SK-N-SH (cell line): ENCODE measurements at regions not wholly inside any gene's neighbourhood (a gene's known extent, or its start where the extent isn't known, plus 50 kb on each side); places are given as distances from the start of the nearest gene placed in this dataset.

Experiments used
- CTCF ChIA-PET: fragments of 300-600, 350-600 bp; formaldehyde crosslinking; extraction: SDS; loops from one replicate; lab custom pipeline; 2021; lab: Yijun Ruan, JAX
- POLR2A ChIA-PET: fragments of 350-600 bp; sonication (Branson Sonifier 250); formaldehyde crosslinking; extraction: SDS; loops from one replicate; lab custom pipeline; 2020; ENCODE audit warnings: antibody characterized with exemption, inconsistent platforms; lab: Yijun Ruan, JAX
- DNase-seq: peaks from one replicate; pipeline ENCODE4 v3.0.0; 2012
- H2AFZ ChIP-seq: fragments of 200-600 bp; sonication (generic); 2 replicates; pipeline ENCODE4 v1.8.1; 2016; ENCODE audit warnings: antibody characterized with exemption, mild to moderate bottlenecking, low read depth
- H3F3A ChIP-seq: fragments of 200-600 bp; sonication (generic); replicated peaks from 2 replicates; pipeline ENCODE3; 2016; ENCODE audit warnings: antibody characterized with exemption, mild to moderate bottlenecking; ENCODE audit not compliant: insufficient read depth
- H3K27ac ChIP-seq, 2 experiments: fragments of 200-500 bp in 1 of 2; fragments of 200-600 bp in 1 of 2; sonication (Bioruptor generic) in 1 of 2; sonication (generic), shearing (Covaris generic) in 1 of 2; 2 replicates each; pipeline versions ENCODE4 v1.5.1 to v1.6.1; 2014 to 2016; ENCODE audit warnings: low read depth in 2 of 2, inconsistent platforms in 1 of 2, low read length in 1 of 2, mild to moderate bottlenecking in 1 of 2, mixed read lengths in 1 of 2
- H3K27me3 ChIP-seq: fragments of 200-600 bp; sonication (generic), shearing (Covaris generic); 2 replicates; pipeline ENCODE4 v1.6.1; 2016; ENCODE audit warnings: mixed run types; ENCODE audit not compliant: insufficient read depth
- H3K36me3 ChIP-seq, 2 experiments: fragments of 200-500 bp in 1 of 2; fragments of 200-600 bp in 1 of 2; sonication (Bioruptor generic) in 1 of 2; sonication (generic) in 1 of 2; replicated peaks in 1 of 2; 2 replicates each; pipeline versions ENCODE3 to v1.5.1; 2014 to 2016; ENCODE audit warnings: low read length in 1 of 2, mild to moderate bottlenecking in 1 of 2; ENCODE audit not compliant: insufficient read depth in 2 of 2, control insufficient read depth in 1 of 2
- H3K4me1 ChIP-seq, 2 experiments: fragments of 200-500 bp in 1 of 2; fragments of 200-600 bp in 1 of 2; sonication (Bioruptor generic) in 1 of 2; sonication (generic), shearing (Covaris generic) in 1 of 2; 2 replicates each; pipeline versions ENCODE4 v1.5.1 to v1.6.1; 2014 to 2016; ENCODE audit warnings: low read depth in 1 of 2, low read length in 1 of 2, mixed run types in 1 of 2; ENCODE audit not compliant: insufficient read depth in 2 of 2, control insufficient read depth in 1 of 2
- H3K4me2 ChIP-seq: fragments of 200-600 bp; sonication (generic), shearing (Covaris generic); 2 replicates; pipeline ENCODE4 v1.6.1; 2017; ENCODE audit warnings: mixed run types
- H3K4me3 ChIP-seq, 2 experiments: fragments of 200-500 bp in 1 of 2; fragments of 200-600 bp in 1 of 2; sonication (Bioruptor generic) in 1 of 2; sonication (generic), shearing (Covaris generic) in 1 of 2; 2 replicates each; pipeline versions ENCODE4 v1.5.1 to v1.8.1; 2014 to 2016; ENCODE audit warnings: low read depth in 2 of 2, inconsistent platforms in 1 of 2, low read length in 1 of 2, mild to moderate bottlenecking in 1 of 2, mixed read lengths in 1 of 2, moderate library complexity in 1 of 2
- H3K79me2 ChIP-seq: fragments of 200-600 bp; sonication (generic); 2 replicates; pipeline ENCODE4 v1.8.1; 2017; ENCODE audit warnings: mild to moderate bottlenecking; ENCODE audit not compliant: insufficient read depth
- H3K9ac ChIP-seq: fragments of 200-600 bp; sonication (generic); 2 replicates; pipeline ENCODE4 v1.6.1; 2017; ENCODE audit warnings: mixed run types
- H3K9me2 ChIP-seq: fragments of 200-600 bp; sonication (generic); 2 replicates; pipeline ENCODE4 v1.6.1; 2017; ENCODE audit warnings: mixed run types
- H3K9me3 ChIP-seq: fragments of 200-600 bp; sonication (generic); 2 replicates; pipeline ENCODE4 v1.6.1; 2017; ENCODE audit warnings: mixed run types, mild to moderate bottlenecking, moderate library complexity
- H4K20me1 ChIP-seq: fragments of 200-600 bp; sonication (generic); 2 replicates; pipeline ENCODE4 v1.6.1; 2017; ENCODE audit warnings: mild to moderate bottlenecking, mixed run types; ENCODE audit not compliant: insufficient read depth
- ELF1 ChIP-seq: IDR thresholded peaks from 2 replicates; pipeline ENCODE4 v1.4.0; 2012
- EP300 ChIP-seq, 2 experiments: IDR thresholded peaks; 2 replicates each; pipeline versions ENCODE4 v1.4.0 to v1.6.1; 2012; ENCODE audit warnings: borderline replicate concordance in 1 of 2, low read depth in 1 of 2, low read length in 1 of 2
- EZH2phosphoT487 ChIP-seq: fragments of 200-600 bp; sonication (generic); IDR thresholded peaks from 2 replicates; pipeline ENCODE4 v1.6.1; 2017; ENCODE audit warnings: low read depth, mixed run types, mild to moderate bottlenecking, antibody characterized with exemption, moderate library complexity, borderline replicate concordance
- FOSL2 ChIP-seq: IDR thresholded peaks from 2 replicates; pipeline ENCODE4 v1.4.0; 2012; ENCODE audit warnings: low read depth, mild to moderate bottlenecking, moderate library complexity, borderline replicate concordance
- FOXJ3 ChIP-seq: sonication (generic); formaldehyde crosslinking; IDR thresholded peaks from 2 replicates; pipeline ENCODE4 v1.5.1; 2020; ENCODE audit warnings: mild to moderate bottlenecking, missing genetic modification reagents
- FOXM1 ChIP-seq: IDR thresholded peaks from 2 replicates; pipeline ENCODE4 v1.4.0; 2012; ENCODE audit warnings: low read depth, mild to moderate bottlenecking
- GABPA ChIP-seq: IDR thresholded peaks from 2 replicates; pipeline ENCODE4 v1.4.0; 2012; ENCODE audit warnings: low read depth, mild to moderate bottlenecking
- MXI1 ChIP-seq: IDR thresholded peaks from 2 replicates; pipeline ENCODE4 v1.6.1; 2012; ENCODE audit warnings: mild to moderate bottlenecking, low read depth, low read length, improper control_type of control experiment
- NRF1 ChIP-seq: IDR thresholded peaks from 2 replicates; pipeline ENCODE4 v1.6.1; 2012; ENCODE audit warnings: low read depth, mild to moderate bottlenecking, low read length
- RXRA ChIP-seq: IDR thresholded peaks from 2 replicates; pipeline ENCODE4 v1.4.0; 2012; ENCODE audit warnings: low read depth, mild to moderate bottlenecking, borderline replicate concordance
- SIN3A ChIP-seq: IDR thresholded peaks from 2 replicates; pipeline ENCODE4 v1.6.1; 2012; ENCODE audit warnings: low read depth, mild to moderate bottlenecking, low read length, moderate library complexity, borderline replicate concordance
- TEAD4 ChIP-seq: IDR thresholded peaks from 2 replicates; pipeline ENCODE4 v1.4.0; 2012; ENCODE audit warnings: mild to moderate bottlenecking, borderline replicate concordance; ENCODE audit not compliant: insufficient read depth
- WGBS: methylation state at CpG from one replicate; pipeline ENCODE4 v1.1.6; 2017; ENCODE audit warnings: low lambda C conversion rate; 5-methylcytosine and 5-hydroxymethylcytosine counted together
- TF ChIP-seq, protein P1 (sequence below): IDR thresholded peaks from 2 replicates; pipeline ENCODE4 v1.6.1; 2012; ENCODE audit warnings: mild to moderate bottlenecking, low read depth, low read length, moderate library complexity
- TF ChIP-seq, protein P2 (sequence below): IDR thresholded peaks from 2 replicates; pipeline ENCODE4; 2012
- TF ChIP-seq, protein P3 (sequence below): fragments of 150-350 bp; IDR thresholded peaks from 2 replicates; pipeline ENCODE4 v1.6.1; 2017; ENCODE audit warnings: antibody characterized with exemption, low read length, low read depth, borderline replicate concordance
- TF ChIP-seq, protein P4 (sequence below): IDR thresholded peaks from 2 replicates; pipeline ENCODE4 v1.4.0; 2012; ENCODE audit warnings: low read depth, borderline replicate concordance

DNA sequence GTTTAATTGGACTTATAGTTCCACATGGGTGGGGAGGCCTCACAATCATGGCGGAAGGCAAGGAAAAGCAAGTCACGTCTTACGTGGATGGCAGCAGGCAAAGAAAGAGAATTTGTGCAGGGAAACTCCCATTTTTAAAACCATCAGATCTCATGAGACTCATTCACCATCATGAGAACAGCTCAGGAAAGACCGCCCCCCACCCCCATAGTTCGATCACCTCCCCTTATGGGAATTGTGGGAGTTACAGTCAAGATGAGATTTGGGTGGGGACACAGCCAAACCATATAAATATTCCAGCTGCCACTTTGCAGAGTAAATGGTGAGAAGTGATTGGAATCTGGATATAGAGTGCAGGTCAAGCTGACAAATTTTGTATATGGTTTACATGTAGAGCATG lies 187.4 kb downstream of the ARL4C start (continued):
- TF ChIP-seq, protein P1, sequence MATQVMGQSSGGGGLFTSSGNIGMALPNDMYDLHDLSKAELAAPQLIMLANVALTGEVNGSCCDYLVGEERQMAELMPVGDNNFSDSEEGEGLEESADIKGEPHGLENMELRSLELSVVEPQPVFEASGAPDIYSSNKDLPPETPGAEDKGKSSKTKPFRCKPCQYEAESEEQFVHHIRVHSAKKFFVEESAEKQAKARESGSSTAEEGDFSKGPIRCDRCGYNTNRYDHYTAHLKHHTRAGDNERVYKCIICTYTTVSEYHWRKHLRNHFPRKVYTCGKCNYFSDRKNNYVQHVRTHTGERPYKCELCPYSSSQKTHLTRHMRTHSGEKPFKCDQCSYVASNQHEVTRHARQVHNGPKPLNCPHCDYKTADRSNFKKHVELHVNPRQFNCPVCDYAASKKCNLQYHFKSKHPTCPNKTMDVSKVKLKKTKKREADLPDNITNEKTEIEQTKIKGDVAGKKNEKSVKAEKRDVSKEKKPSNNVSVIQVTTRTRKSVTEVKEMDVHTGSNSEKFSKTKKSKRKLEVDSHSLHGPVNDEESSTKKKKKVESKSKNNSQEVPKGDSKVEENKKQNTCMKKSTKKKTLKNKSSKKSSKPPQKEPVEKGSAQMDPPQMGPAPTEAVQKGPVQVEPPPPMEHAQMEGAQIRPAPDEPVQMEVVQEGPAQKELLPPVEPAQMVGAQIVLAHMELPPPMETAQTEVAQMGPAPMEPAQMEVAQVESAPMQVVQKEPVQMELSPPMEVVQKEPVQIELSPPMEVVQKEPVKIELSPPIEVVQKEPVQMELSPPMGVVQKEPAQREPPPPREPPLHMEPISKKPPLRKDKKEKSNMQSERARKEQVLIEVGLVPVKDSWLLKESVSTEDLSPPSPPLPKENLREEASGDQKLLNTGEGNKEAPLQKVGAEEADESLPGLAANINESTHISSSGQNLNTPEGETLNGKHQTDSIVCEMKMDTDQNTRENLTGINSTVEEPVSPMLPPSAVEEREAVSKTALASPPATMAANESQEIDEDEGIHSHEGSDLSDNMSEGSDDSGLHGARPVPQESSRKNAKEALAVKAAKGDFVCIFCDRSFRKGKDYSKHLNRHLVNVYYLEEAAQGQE, result no peak
- no peak for TF ChIP-seq FOSL2

DNA sequence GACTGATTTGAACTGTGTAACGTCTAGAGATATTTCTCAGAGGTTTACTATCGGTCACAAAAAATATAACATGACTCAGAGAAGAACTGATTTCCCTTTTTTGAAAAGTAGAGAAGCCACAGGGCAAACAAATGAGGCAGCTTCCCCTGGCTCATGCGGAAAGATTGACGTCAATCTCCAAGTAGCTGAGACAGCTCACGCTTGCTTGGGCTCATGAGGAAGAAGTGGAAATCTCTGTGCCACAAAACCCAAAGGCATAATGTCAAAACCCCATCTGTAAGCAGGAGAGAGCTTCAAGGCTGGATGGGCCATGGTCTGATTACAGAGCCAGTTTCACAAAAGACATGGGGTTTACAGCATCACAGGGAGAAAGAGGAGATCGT lies 188.1 kb downstream of the ARL4C start:
- Histone ChIP-seq H3K4me3 (no peak overlapping the region), H3F3A (no peaks in the 10 kb centered on the region), H4K20me1 (no peaks in the 10 kb centered on the region)
- TF ChIP-seq FOXM1 (no peak), FOXJ3 (no peak), TEAD4 (no peak), GABPA (no peak), NRF1 (no peak), ELF1 (no peak), RXRA (no peak), MXI1 (no peak), EZH2phosphoT487 (no peak), EP300 (IDR thresholded peaks at IDR 0.05; ENCODE audit: borderline replicate concordance in 1 of 2, low read depth in 1 of 2, low read length in 1 of 2) (no peak), SIN3A (no peak)
- TF ChIP-seq, protein P2, sequence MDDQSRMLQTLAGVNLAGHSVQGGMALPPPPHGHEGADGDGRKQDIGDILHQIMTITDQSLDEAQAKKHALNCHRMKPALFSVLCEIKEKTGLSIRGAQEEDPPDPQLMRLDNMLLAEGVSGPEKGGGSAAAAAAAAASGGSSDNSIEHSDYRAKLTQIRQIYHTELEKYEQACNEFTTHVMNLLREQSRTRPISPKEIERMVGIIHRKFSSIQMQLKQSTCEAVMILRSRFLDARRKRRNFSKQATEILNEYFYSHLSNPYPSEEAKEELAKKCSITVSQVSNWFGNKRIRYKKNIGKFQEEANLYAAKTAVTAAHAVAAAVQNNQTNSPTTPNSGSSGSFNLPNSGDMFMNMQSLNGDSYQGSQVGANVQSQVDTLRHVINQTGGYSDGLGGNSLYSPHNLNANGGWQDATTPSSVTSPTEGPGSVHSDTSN, result no peak
- TF ChIP-seq, protein P3, sequence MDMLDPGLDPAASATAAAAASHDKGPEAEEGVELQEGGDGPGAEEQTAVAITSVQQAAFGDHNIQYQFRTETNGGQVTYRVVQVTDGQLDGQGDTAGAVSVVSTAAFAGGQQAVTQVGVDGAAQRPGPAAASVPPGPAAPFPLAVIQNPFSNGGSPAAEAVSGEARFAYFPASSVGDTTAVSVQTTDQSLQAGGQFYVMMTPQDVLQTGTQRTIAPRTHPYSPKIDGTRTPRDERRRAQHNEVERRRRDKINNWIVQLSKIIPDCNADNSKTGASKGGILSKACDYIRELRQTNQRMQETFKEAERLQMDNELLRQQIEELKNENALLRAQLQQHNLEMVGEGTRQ, result no peak
- TF ChIP-seq, protein P4, sequence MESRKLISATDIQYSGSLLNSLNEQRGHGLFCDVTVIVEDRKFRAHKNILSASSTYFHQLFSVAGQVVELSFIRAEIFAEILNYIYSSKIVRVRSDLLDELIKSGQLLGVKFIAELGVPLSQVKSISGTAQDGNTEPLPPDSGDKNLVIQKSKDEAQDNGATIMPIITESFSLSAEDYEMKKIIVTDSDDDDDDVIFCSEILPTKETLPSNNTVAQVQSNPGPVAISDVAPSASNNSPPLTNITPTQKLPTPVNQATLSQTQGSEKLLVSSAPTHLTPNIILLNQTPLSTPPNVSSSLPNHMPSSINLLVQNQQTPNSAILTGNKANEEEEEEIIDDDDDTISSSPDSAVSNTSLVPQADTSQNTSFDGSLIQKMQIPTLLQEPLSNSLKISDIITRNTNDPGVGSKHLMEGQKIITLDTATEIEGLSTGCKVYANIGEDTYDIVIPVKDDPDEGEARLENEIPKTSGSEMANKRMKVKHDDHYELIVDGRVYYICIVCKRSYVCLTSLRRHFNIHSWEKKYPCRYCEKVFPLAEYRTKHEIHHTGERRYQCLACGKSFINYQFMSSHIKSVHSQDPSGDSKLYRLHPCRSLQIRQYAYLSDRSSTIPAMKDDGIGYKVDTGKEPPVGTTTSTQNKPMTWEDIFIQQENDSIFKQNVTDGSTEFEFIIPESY, result no peak
- TF ChIP-seq, all 33 proteins: peak for 0
- H3K9me2 ChIP-seq, result no peaks in the 10 kb centered on the region
- H3K4me2 ChIP-seq, result no peak overlapping the region
- H3K4me1 ChIP-seq, result peaks cover 0 to 2% of the 10 kb centered on the region in 2 experiments; a peak in 1 of 4 replicates
- H2AFZ ChIP-seq, result no peak overlapping the region
- 67% methylated on average over 6 of the region's 6 CpGs for WGBS
- ChIA-PET POLR2A (no interaction called here), CTCF (interaction anchor here (0.9 to 1.3 kb wide), 2 partner anchors 20 to 173 kb away, joined by 3 to 4 read pairs; no protein-coding TSS in a partner anchor)
- H3K79me2 ChIP-seq, result no peaks in the 10 kb centered on the region
- H3K9ac ChIP-seq, result no peak overlapping the region
- H3K27me3 ChIP-seq, result no peaks in the 10 kb centered on the region
- H3K36me3 ChIP-seq, result no peaks in the 10 kb centered on the region
- no peak for DNase-seq
- H3K9me3 ChIP-seq, result no peaks in the 10 kb centered on the region
- no peak overlapping the region for H3K27ac ChIP-seq
